A172 (cell line): ENCODE measurements at regions not wholly inside any gene's neighbourhood (a gene's known extent, or its start where the extent isn't known, plus 50 kb on each side); places are given as distances from the start of the nearest gene placed in this dataset.

ENCODE experiments used
- DNase-seq: peaks from one replicate; pipeline ENCODE4 v3.0.0-alpha.2; 2015; ENCODE audit warnings: low spot score

DNA sequence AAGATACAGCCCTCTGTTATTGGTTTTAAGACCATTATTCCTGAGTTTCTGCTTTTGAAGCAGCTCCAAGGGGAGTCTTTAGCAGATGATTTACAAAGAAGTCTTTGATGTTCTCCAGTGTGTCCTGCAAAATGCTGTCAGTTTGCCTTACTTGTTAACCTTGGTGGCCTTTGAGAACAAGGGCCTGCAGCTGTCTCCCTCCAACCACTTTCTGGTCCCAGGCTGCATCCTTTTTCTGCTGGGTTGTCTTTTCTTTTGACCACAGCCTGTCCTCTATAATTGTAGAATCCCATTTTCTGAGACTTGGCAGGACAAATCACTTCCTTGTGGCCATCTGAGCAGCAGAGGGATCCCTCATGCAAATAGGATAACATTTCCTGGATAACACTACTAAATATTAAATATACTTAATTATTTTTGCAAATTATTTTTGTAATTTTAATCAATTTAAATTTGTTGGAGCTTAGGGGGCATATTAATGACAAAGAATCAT is 281.4 kb downstream of the DMRT2 start:
- DNase-seq, result no peak

DNA sequence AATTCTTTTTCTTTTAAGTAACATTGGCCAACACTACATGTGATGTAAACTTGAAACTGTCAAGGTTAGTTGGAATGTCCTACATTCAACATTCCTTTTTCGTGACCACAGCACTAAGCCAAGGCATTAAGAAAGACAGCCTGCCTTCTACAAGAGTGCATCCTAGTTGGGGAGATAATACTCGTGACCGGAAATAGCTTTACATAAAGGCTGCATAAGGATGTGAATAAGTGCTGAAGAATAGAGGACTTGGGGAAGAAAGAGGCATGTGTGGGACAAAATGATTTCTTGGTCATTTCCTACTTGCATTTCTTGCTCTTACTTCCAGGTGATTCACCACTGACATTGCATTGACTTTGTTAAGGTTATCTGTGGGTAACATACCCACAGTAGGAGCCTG is 282.0 kb downstream of the DMRT2 start:
- DNase-seq, result peak; percentile 2

GRCh38 chr9:1335174-1335573 is 285.0 kb downstream of the DMRT2 start:
- DNase-seq, result no peak

DNA sequence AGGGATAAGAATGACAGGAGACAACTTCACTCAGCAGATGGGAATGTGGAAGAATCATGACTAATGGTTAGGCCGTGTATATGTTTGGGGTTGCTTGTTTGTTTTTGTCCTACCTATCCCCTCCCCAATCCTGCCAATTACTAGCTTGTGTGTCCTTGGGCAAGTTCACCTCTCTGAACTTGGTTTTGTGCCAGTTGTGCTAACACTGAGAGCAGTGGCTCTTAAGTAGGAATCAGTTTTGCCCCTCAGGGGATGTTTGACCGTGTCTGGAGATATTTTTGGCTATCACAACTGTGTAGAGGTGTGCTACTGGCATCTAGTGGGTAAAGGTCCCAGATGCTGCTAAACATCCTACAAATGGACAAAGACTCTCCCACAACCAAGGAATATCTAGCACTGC is 287.0 kb downstream of the DMRT2 start:
- no peak for DNase-seq

- no peak for DNase-seq
These were observed 290.2 kb downstream of the DMRT2 start for GRCh38 chr9:1340390-1340789.

- DNase-seq, result peak; percentile 4
These were observed 303.1 kb downstream of the DMRT2 start for GRCh38 chr9:1353291-1353690.

DNA sequence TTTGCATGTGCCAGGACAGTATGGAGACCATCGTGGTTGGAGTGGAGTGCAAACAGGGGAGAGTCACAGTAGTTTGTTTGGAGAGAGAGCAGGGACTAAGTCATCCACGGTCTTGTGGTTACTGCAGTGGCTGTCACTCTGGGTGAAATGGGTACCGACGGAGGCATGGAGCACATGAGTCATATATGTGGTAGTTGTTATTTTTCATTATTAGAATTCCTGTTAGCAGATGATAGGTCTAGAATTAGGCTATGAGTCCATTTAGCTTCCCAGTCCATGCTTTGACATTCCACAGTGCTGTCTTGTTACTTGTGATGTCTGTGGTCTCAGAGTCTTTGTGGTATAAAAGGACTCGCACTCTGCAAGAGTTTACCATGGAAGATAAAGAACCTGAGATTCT is 303.9 kb downstream of the DMRT2 start:
- DNase-seq, result no peak

GRCh38 chr9:1354606-1355005 is 304.4 kb downstream of the DMRT2 start:
- no peak for DNase-seq

GRCh38 chr9:1355656-1356055 is 305.5 kb downstream of the DMRT2 start:
- no peak for DNase-seq

DNA sequence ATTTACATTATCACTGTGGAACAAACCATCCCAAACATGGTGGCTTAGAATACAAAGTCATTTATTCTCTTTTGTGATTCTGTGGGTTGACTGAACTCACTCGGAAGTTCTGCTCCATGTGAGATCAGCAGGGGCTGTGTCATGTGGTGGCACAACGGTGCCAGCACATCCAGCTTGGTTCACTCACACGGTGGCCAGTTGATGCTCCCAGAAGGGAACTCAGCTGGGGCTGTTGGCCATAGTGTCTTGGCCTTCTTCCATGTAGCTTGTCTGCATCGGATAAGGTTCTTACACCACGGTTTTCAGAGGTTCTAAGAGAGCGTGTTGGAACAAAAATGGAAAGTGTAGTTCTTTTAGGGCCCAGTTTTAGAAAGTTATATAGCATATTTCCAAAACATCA is 312.7 kb downstream of the DMRT2 start:
- no peak for DNase-seq

DNA sequence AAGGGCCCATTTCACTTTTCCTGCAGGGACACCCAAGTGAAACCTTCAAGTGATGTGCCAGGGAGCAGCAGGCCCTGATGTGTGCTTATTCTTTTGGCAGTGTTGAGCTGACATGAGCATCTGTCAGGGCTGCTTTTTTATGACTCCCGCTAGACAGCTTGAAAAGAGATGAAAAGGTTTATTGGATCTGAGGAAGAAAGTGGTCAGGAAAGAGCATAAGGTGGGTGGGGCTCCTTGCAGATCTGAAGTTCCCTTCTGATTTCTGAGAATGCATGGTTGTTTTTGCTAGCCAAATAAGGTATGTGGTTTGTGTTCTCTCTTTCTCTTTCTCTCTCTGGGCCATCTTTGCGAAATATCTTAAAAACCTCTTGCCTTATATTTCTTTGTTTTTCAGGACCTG is 316.1 kb downstream of the DMRT2 start:
- DNase-seq, result no peak

- no peak for DNase-seq
These were observed 319.1 kb downstream of the DMRT2 start for GRCh38 chr9:1369297-1369696.

- DNase-seq, result no peak
These were observed 323.3 kb downstream of the DMRT2 start for GRCh38 chr9:1373445-1373844.

- DNase-seq, result no peak
These were observed 333.8 kb downstream of the DMRT2 start for GRCh38 chr9:1383899-1384455.

- no peak for DNase-seq
These were observed 334.7 kb downstream of the DMRT2 start for GRCh38 chr9:1384816-1385215.

- DNase-seq, result no peak
These were observed 336.3 kb downstream of the DMRT2 start for GRCh38 chr9:1386420-1386819.

DNA sequence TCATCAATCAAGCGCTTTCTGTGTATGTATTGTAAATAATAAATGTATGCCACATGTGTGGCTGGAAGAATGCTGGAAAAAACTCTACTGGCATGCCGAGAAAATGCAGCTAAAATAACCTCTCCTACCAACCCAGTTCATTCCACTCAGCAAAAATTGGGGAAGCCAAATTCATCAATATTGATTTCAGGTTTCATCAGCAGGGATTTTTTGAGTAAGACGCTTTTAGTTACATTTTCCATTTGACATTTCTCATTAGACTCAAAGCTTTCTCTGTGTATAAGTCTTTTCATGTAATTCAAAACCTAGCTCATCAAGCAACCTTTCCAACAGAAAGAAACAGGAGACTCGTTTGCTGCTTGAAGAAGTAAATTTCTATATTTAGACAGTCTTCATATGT is 338.1 kb downstream of the DMRT2 start:
- DNase-seq, result no peak

DNA sequence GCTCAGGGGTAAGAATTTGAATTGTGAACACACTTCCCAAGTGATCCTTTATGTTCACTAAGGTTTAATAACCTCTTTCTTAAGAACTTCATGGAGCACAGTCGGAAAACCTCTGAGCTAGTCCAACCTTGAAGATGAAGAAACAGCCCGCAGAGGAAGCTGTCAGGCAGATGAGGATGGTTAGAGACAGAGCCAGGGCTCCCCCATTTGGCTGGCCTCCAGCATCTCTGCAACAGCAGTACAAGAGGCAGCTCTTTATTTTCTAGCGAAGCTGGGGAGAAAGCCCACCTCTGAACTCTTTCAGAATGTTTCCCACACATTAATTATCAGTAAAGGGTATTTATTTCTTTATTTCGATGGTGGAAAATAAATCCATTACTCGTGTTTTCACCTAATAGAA is 350.8 kb downstream of the DMRT2 start:
- DNase-seq, result no peak

- no peak for DNase-seq
These were observed 354.8 kb downstream of the DMRT2 start for GRCh38 chr9:1404940-1405339.

- no peak for DNase-seq
These were observed 361.7 kb downstream of the DMRT2 start for GRCh38 chr9:1411826-1412225.

DNA sequence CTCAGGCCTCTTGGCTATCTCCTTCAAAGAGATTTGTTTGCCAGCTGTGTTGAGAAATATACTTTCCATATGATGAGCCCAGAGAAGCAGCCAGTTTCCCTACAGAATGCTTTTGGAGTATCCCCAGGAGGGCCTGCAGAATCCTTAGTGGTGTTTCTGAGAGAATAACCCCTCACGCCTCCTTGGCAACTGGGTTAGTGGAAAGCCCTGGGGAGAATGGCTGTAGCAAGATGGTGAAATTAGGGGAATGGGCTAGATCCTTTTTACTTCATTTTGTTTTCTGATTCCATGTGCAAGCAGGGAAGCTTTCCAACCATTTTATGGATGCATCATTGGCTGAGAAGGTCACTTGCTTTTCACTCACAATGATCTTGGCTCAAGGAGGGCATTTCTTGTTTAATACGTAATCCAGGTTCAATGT is 364.6 kb downstream of the DMRT2 start:
- DNase-seq, result no peak

- no peak for DNase-seq
These were observed 365.0 kb downstream of the DMRT2 start for GRCh38 chr9:1415146-1415545.

DNA sequence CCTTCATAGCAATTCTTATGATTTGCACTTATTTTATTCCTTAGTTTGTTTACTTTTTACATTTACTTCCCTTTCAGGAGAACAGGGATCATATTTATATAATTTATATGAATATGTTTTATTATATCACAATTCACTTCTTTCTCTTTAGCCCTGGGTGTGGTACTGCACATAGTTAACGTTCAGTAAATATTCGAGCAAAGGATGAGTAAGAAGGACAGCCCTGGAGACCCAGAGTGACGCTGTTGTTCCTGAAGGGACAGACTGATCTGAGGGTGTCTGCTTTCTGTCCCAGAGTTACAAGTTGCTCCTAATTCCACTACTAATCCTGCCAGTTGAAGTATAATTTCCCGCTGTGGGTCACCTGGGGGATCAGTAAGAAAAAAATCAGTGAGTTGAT is 366.1 kb downstream of the DMRT2 start:
- DNase-seq, result no peak

DNA sequence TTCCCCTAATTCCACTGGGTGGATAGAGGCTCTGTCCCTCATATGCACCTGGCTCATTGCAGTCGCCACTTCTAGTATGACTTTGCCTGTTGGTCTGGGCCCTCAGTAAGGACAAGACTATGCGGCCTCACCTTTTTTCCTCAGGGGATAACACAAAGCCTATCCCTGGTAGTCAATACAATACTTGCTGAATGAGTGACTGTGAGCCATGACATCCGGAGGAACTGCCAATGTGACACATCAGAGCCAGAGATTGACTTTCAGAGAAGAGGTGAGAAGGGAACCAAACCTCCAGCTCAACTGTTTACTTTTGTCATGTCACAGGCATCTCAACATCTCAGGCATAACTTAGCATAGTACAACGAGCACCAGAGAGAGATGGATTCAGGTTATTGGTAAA is 371.3 kb downstream of the DMRT2 start:
- no peak for DNase-seq

GRCh38 chr9:1427875-1428274 is 377.7 kb downstream of the DMRT2 start:
- no peak for DNase-seq
